HCT116 (cell line): ENCODE measurements at regions not wholly inside any gene's neighbourhood (a gene's known extent, or its start where the extent isn't known, plus 50 kb on each side); places are given as distances from the start of the nearest gene placed in this dataset.

Source experiments
- CTCF ChIP-seq, 3 experiments: fragments of 200-600 bp in 1 of 3; sonication (generic) in 1 of 3; IDR thresholded peaks in 2 of 3; conservative IDR thresholded peaks in 1 of 3; 2 replicates each; pipeline ENCODE4 v1.5.1; 2012 to 2017; ENCODE audit warnings: low read depth in 2 of 3, low read length in 2 of 3, antibody characterized with exemption in 1 of 3, borderline replicate concordance in 1 of 3, control low read depth in 1 of 3, mild to moderate bottlenecking in 1 of 3, mixed read lengths in 1 of 3, mixed run types in 1 of 3, moderate library complexity in 1 of 3; ENCODE audit not compliant: insufficient read depth in 1 of 3
- ELF1 ChIP-seq: IDR thresholded peaks from 2 replicates; pipeline ENCODE4 v1.6.1; 2012; ENCODE audit warnings: low read depth, borderline replicate concordance
- POLR2AphosphoS5 ChIP-seq: IDR thresholded peaks from 2 replicates; pipeline ENCODE4 v1.6.1; 2011; ENCODE audit warnings: mild to moderate bottlenecking, low read depth, low read length, moderate library complexity
- SIN3A ChIP-seq: IDR thresholded peaks from 2 replicates; pipeline ENCODE4 v1.6.1; 2012; ENCODE audit warnings: low read depth

GRCh38 chr2:143928613-143929012 is 591.3 kb downstream of the ZEB2 start:
- no peak for TF ChIP-seq CTCF (IDR thresholded peaks at IDR 0.05 in 2 of 3, conservative IDR thresholded peaks at IDR 0.05 in 1 of 3; ENCODE audit: borderline replicate concordance in 1 of 3, insufficient read depth in 1 of 3, low read depth in 2 of 3, low read length in 2 of 3)
- TF ChIP-seq ELF1: no peak
- TF ChIP-seq POLR2AphosphoS5: no peak
- no peak for TF ChIP-seq SIN3A
